ENCODE measurements at regions not wholly inside any gene's neighbourhood (a gene's known extent, or its start where the extent isn't known, plus 50 kb on each side); places are given as distances from the start of the nearest gene placed in this dataset.

GRCh38 chr9:75664597-75664996, 225.9 kb upstream of the PCSK5 start:
- TF ChIP-seq, protein P1, sequence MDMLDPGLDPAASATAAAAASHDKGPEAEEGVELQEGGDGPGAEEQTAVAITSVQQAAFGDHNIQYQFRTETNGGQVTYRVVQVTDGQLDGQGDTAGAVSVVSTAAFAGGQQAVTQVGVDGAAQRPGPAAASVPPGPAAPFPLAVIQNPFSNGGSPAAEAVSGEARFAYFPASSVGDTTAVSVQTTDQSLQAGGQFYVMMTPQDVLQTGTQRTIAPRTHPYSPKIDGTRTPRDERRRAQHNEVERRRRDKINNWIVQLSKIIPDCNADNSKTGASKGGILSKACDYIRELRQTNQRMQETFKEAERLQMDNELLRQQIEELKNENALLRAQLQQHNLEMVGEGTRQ (IDR thresholded peaks at IDR 0.05; ENCODE audit: low read depth, low read length): no peak
- TF ChIP-seq POLR2A (IDR thresholded peaks at IDR 0.05; ENCODE audit: low read depth, low read length) (no peak), SMC3 (IDR thresholded peaks at IDR 0.05; ENCODE audit: low read depth, low read length) (no peak), MAZ (IDR thresholded peaks at IDR 0.05; ENCODE audit: borderline replicate concordance, low read depth, low read length) (no peak)
- TF ChIP-seq, protein P2, sequence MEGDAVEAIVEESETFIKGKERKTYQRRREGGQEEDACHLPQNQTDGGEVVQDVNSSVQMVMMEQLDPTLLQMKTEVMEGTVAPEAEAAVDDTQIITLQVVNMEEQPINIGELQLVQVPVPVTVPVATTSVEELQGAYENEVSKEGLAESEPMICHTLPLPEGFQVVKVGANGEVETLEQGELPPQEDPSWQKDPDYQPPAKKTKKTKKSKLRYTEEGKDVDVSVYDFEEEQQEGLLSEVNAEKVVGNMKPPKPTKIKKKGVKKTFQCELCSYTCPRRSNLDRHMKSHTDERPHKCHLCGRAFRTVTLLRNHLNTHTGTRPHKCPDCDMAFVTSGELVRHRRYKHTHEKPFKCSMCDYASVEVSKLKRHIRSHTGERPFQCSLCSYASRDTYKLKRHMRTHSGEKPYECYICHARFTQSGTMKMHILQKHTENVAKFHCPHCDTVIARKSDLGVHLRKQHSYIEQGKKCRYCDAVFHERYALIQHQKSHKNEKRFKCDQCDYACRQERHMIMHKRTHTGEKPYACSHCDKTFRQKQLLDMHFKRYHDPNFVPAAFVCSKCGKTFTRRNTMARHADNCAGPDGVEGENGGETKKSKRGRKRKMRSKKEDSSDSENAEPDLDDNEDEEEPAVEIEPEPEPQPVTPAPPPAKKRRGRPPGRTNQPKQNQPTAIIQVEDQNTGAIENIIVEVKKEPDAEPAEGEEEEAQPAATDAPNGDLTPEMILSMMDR (conservative IDR thresholded peaks at IDR 0.05; ENCODE audit: low read depth, low read length): no peak
